H9 (cell line): ENCODE measurements at regions not wholly inside any gene's neighbourhood (a gene's known extent, or its start where the extent isn't known, plus 50 kb on each side); places are given as distances from the start of the nearest gene placed in this dataset.

ENCODE experiments used
- DNase-seq: peaks from one replicate; pipeline ENCODE4 v3.0.0-alpha.2; 2017
- H2AFZ ChIP-seq: one replicate; pipeline ENCODE4 v1.6.1; 2013; ENCODE audit warnings: mild to moderate bottlenecking, low read length, control low read depth, moderate library complexity
- H2AK5ac ChIP-seq: 2 replicates; pipeline ENCODE4 v1.6.1; 2013; ENCODE audit warnings: low read length, control low read depth, mixed read lengths; ENCODE audit not compliant: insufficient read length
- H2BK120ac ChIP-seq: one replicate; pipeline ENCODE4 v1.6.1; 2013; ENCODE audit warnings: low read depth, mild to moderate bottlenecking, low read length, control low read depth, inconsistent platforms; ENCODE audit not compliant: poor library complexity, severe bottlenecking
- H2BK12ac ChIP-seq: 2 replicates; pipeline ENCODE4 v1.6.1; 2013; ENCODE audit warnings: low read length, control low read depth, mixed read lengths, low read depth; ENCODE audit not compliant: insufficient read length
- H2BK15ac ChIP-seq: 2 replicates; pipeline ENCODE4 v1.6.1; 2013; ENCODE audit warnings: low read depth, low read length, control low read depth
- H2BK20ac ChIP-seq: one replicate; pipeline ENCODE4 v1.6.1; 2013; ENCODE audit warnings: low read depth, mild to moderate bottlenecking, low read length, control low read depth, inconsistent platforms; ENCODE audit not compliant: poor library complexity, severe bottlenecking
- H2BK5ac ChIP-seq: 2 replicates; pipeline ENCODE4 v1.6.1; 2013; ENCODE audit warnings: low read length, control low read depth, mixed read lengths; ENCODE audit not compliant: insufficient read length
- H3K14ac ChIP-seq: 2 replicates; pipeline ENCODE4 v1.6.1; 2013; ENCODE audit warnings: low read length, control low read depth; ENCODE audit not compliant: insufficient read depth
- H3K18ac ChIP-seq: 2 replicates; pipeline ENCODE4 v1.6.1; 2013; ENCODE audit warnings: low read depth, mild to moderate bottlenecking, mixed read lengths, low read length, control low read depth; ENCODE audit not compliant: insufficient read length
- H3K23ac ChIP-seq: 2 replicates; pipeline ENCODE4 v1.6.1; 2013; ENCODE audit warnings: low read length, control low read depth, mixed read lengths, low read depth; ENCODE audit not compliant: insufficient read length
- H3K23me2 ChIP-seq: 2 replicates; pipeline ENCODE4 v1.6.1; 2013; ENCODE audit warnings: low read depth, mild to moderate bottlenecking, mixed read lengths, low read length, control low read depth; ENCODE audit not compliant: insufficient read length, poor library complexity, severe bottlenecking
- H3K27ac ChIP-seq: 2 replicates; pipeline ENCODE4 v1.5.1; 2013; ENCODE audit warnings: low read length, control low read depth, mixed read lengths, low read depth; ENCODE audit not compliant: insufficient read length
- H3K27me3 ChIP-seq: 2 replicates; pipeline ENCODE4 v1.6.1; 2013; ENCODE audit warnings: low read length, control low read depth, inconsistent platforms; ENCODE audit not compliant: insufficient read depth
- H3K4ac ChIP-seq: 2 replicates; pipeline ENCODE4 v1.6.1; 2013; ENCODE audit warnings: low read depth, mild to moderate bottlenecking, control low read depth, inconsistent platforms, low read length, moderate library complexity
- H3K4me1 ChIP-seq: 2 replicates; pipeline ENCODE4 v1.6.1; 2013; ENCODE audit warnings: low read length, control low read depth, inconsistent platforms; ENCODE audit not compliant: insufficient read depth
- H3K4me2 ChIP-seq: 2 replicates; pipeline ENCODE4 v1.6.1; 2013; ENCODE audit warnings: low read length, control low read depth, mixed read lengths; ENCODE audit not compliant: insufficient read length, insufficient read depth
- H3K56ac ChIP-seq: 2 replicates; pipeline ENCODE4 v1.6.1; 2013; ENCODE audit warnings: low read depth, mild to moderate bottlenecking, mixed read lengths, low read length, control low read depth; ENCODE audit not compliant: insufficient read length
- H3K79me1 ChIP-seq: 2 replicates; pipeline ENCODE4 v1.6.1; 2013; ENCODE audit warnings: low read depth, mild to moderate bottlenecking, moderate library complexity, low read length, control low read depth, inconsistent platforms; ENCODE audit not compliant: insufficient read depth, poor library complexity, severe bottlenecking
- H3K79me2 ChIP-seq: 2 replicates; pipeline ENCODE4 v1.6.1; 2013; ENCODE audit warnings: low read length, control low read depth, inconsistent platforms; ENCODE audit not compliant: insufficient read depth
- H3K9ac ChIP-seq: 2 replicates; pipeline ENCODE4 v1.6.1; 2013; ENCODE audit warnings: low read length, control low read depth, mixed read lengths; ENCODE audit not compliant: insufficient read length; ENCODE audit errors: extremely low read depth
- H3K9me3 ChIP-seq: one replicate; pipeline ENCODE4 v1.6.1; 2013; ENCODE audit warnings: low read depth, low read length, inconsistent platforms; ENCODE audit not compliant: control insufficient read depth
- H3T11ph ChIP-seq: one replicate; pipeline ENCODE4 v1.6.1; 2013; ENCODE audit warnings: mild to moderate bottlenecking, low read length, control low read depth, inconsistent platforms
- H4K20me1 ChIP-seq: one replicate; pipeline ENCODE4 v1.6.1; 2013; ENCODE audit not compliant: control insufficient read depth, insufficient read length, insufficient read depth
- H4K5ac ChIP-seq: 2 replicates; pipeline ENCODE4 v1.6.1; 2013; ENCODE audit warnings: low read depth, mild to moderate bottlenecking, mixed read lengths, low read length, control low read depth; ENCODE audit not compliant: insufficient read length
- H4K8ac ChIP-seq: replicated peaks from 2 replicates; pipeline ENCODE4 v1.6.1; 2013; ENCODE audit warnings: low read length, control low read depth, mixed read lengths, low read depth; ENCODE audit not compliant: insufficient read length
- H4K91ac ChIP-seq: 2 replicates; pipeline ENCODE4 v1.6.1; 2013; ENCODE audit warnings: low read depth, mild to moderate bottlenecking, moderate library complexity, mixed read lengths, low read length, control low read depth; ENCODE audit not compliant: insufficient read length
- H3K27ac Mint-ChIP-seq, 3 experiments: 2 replicates in 2 of 3; 3 replicates in 1 of 3; pipeline ENCODE4 v1.8.0; 2020 to 2021; ENCODE audit warnings: mixed read lengths in 3 of 3, mild to moderate bottlenecking in 1 of 3, moderate library complexity in 1 of 3
- H3K27me3 Mint-ChIP-seq: 2 replicates; pipeline ENCODE4 v1.8.0; 2021; ENCODE audit warnings: low read depth, mild to moderate bottlenecking, moderate library complexity, mixed read lengths
- H3K36me3 Mint-ChIP-seq, 3 experiments: 2 replicates in 2 of 3; 3 replicates in 1 of 3; pipeline ENCODE4 v1.8.0; 2020 to 2021; ENCODE audit warnings: low read depth in 3 of 3, mixed read lengths in 3 of 3; ENCODE audit not compliant: insufficient read depth in 1 of 3
- H3K4me1 Mint-ChIP-seq, 2 experiments: 2 replicates each; pipeline ENCODE4 v1.8.0; 2020; ENCODE audit warnings: mixed read lengths in 2 of 2
- H3K4me3 Mint-ChIP-seq, 2 experiments: 2 replicates in 1 of 2; 3 replicates in 1 of 2; pipeline ENCODE4 v1.8.0; 2020 to 2021; ENCODE audit warnings: mild to moderate bottlenecking in 2 of 2, mixed read lengths in 2 of 2, moderate library complexity in 1 of 2
- H3K9me3 Mint-ChIP-seq, 2 experiments: 2 replicates in 1 of 2; 3 replicates in 1 of 2; pipeline ENCODE4 v1.8.0; 2020; ENCODE audit warnings: mild to moderate bottlenecking in 2 of 2, mixed read lengths in 2 of 2, moderate library complexity in 1 of 2
- TF ChIP-seq, protein P1 (sequence below): fragments of 200-600 bp; sonication (generic); conservative IDR thresholded peaks from 3 replicates; pipeline ENCODE4 v1.8.0; 2021; ENCODE audit warnings: antibody characterized with exemption, mild to moderate bottlenecking

DNA sequence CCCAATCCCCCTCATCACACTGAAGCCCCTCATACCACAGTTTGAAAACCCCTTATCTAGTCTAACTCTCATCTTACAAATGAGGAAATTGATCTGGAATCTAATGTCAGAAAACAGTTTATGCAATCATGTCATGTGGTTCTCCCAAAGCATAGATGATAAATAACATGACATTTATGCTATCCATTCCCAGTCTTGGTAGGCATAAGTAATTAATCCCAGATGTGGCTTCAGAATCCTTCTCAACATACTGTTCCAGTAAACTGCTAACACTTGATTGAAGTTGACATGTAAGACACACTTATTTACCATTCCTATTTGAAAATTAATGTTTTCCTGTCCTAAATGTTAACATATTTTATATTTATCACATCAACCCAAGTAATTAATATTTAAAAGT is 168.7 kb downstream of the GALC start:
- H3K4me2 ChIP-seq, result no peak overlapping the region

More for the DNA sequence above, 168.7 kb downstream of the GALC start:
- no peaks in the 10 kb centered on the region for H3K9me3 ChIP-seq
- no peak overlapping the region for H2BK120ac ChIP-seq
- DNase-seq, result no peak
- no peaks in the 10 kb centered on the region for H3K23me2 ChIP-seq
- H3T11ph ChIP-seq, result no peak overlapping the region
- H2BK15ac ChIP-seq, result no peak overlapping the region
- H3K27me3 ChIP-seq, result no peaks in the 10 kb centered on the region
- no peak overlapping the region for H2AK5ac ChIP-seq
- TF ChIP-seq, protein P1, sequence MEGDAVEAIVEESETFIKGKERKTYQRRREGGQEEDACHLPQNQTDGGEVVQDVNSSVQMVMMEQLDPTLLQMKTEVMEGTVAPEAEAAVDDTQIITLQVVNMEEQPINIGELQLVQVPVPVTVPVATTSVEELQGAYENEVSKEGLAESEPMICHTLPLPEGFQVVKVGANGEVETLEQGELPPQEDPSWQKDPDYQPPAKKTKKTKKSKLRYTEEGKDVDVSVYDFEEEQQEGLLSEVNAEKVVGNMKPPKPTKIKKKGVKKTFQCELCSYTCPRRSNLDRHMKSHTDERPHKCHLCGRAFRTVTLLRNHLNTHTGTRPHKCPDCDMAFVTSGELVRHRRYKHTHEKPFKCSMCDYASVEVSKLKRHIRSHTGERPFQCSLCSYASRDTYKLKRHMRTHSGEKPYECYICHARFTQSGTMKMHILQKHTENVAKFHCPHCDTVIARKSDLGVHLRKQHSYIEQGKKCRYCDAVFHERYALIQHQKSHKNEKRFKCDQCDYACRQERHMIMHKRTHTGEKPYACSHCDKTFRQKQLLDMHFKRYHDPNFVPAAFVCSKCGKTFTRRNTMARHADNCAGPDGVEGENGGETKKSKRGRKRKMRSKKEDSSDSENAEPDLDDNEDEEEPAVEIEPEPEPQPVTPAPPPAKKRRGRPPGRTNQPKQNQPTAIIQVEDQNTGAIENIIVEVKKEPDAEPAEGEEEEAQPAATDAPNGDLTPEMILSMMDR, result no peak
- H3K18ac ChIP-seq, result no peak overlapping the region
- no peak overlapping the region for H3K9ac ChIP-seq
- no peak overlapping the region for H2BK12ac ChIP-seq
- no peak overlapping the region for H3K56ac ChIP-seq
- no peak overlapping the region for H2BK20ac ChIP-seq
- Mint-ChIP-seq H3K36me3 (no peaks in the 10 kb centered on the region; a peak in 1 of 7 replicates), H3K4me3 (no peak overlapping the region), H3K27ac (no peak overlapping the region), H3K4me1 (peaks cover 3 to 9% of the 10 kb centered on the region in 2 experiments), H3K27me3 (no peaks in the 10 kb centered on the region; the same call in 1 of the 2 replicates), H3K9me3 (no peaks in the 10 kb centered on the region; a peak in 1 of 5 replicates)
- H3K79me2 ChIP-seq, result no peaks in the 10 kb centered on the region
- H2BK5ac ChIP-seq, result no peak overlapping the region
- no peak overlapping the region for H3K23ac ChIP-seq
- no peak overlapping the region for H4K91ac ChIP-seq
- H3K79me1 ChIP-seq, result no peaks in the 10 kb centered on the region
- H4K8ac ChIP-seq, result no peak overlapping the region
- H3K4me1 ChIP-seq, result no peaks in the 10 kb centered on the region
- H2AFZ ChIP-seq, result no peak overlapping the region
- no peak overlapping the region for H3K14ac ChIP-seq
- H3K4ac ChIP-seq, result no peak overlapping the region
- H4K5ac ChIP-seq, result no peak overlapping the region
- no peaks in the 10 kb centered on the region for H4K20me1 ChIP-seq
- no peak overlapping the region for H3K27ac ChIP-seq
